ENCODE measurements at regions not wholly inside any gene's neighbourhood (a gene's known extent, or its start where the extent isn't known, plus 50 kb on each side); places are given as distances from the start of the nearest gene placed in this dataset.

GRCh38 chr1:116819081-116819480 lies 64.9 kb downstream of the CD2 start:
- DNase-seq (ENCODE audit: low read depth in 1 of 2, low spot score in 1 of 2): no peak

DNA sequence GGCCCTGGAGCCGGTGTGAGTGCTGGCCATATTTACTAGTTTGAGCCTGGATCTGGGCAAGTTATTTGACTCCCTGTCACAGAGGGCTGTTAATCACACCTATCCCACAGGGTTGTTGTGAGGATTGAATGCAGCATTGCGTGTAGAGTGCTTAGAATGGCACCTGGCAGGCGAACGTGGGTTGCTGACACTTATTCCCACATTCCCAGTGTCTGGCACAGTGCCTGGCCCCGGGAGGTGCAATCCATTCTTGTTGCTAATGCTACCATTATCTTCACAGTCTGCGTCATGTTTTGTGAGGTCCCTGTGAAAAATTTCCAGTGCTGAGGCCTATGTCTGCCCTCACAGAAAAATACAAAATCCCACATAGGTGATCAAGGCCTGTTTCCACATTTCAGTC lies 66.1 kb downstream of the CD2 start:
- no peak for DNase-seq (ENCODE audit: low read depth in 1 of 2, low spot score in 1 of 2)

DNA sequence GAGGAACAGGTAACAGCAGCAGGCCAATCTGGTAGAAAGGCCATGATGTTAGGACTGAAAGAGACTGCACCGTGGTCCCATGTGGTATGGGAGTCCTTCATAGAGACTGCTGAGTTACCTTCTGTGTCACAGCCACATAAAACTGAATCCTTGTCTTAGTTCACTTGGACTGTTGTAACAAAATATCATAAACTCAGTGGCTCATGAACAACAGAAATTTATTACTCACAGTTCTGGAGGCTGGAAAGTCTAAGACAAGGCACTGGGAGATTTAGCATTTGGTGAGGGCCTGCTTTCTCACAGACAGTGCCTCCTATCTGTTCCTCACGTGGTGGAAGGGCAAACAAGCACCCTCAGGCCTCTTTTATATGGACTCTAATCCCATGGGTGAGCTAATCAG lies 67.5 kb downstream of the CD2 start:
- no peak for DNase-seq (ENCODE audit: low read depth in 1 of 2, low spot score in 1 of 2)

DNA sequence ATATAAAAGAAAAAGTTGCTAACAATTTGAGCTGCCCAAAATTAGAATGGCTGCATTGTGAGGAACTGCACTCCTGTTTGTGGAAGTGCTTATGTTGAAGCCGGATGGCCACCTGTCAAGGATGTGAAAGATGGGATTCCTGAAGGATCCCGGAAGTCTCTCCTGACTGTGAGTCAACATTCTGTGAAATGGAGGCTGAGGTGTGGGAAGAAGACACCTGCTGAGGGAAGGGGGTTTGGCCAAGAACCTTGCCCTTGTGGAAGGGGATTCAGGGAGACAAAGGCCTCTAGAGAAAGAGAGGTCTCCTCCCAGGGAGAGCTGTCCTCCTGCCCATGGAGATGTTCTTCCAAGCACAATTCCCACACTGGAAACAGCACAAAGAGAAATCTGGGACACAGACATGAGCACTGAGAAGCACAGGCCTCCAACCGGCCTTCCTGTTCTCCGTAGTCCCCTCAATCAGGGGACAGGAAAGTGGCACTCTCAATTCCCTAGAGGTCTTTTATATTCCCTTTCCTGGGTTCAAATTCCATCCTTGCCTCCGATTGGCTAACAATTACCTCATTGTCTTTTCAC lies 70.5 kb downstream of the CD2 start:
- DNase-seq (ENCODE audit: low read depth in 1 of 2, low spot score in 1 of 2): no peak

DNA sequence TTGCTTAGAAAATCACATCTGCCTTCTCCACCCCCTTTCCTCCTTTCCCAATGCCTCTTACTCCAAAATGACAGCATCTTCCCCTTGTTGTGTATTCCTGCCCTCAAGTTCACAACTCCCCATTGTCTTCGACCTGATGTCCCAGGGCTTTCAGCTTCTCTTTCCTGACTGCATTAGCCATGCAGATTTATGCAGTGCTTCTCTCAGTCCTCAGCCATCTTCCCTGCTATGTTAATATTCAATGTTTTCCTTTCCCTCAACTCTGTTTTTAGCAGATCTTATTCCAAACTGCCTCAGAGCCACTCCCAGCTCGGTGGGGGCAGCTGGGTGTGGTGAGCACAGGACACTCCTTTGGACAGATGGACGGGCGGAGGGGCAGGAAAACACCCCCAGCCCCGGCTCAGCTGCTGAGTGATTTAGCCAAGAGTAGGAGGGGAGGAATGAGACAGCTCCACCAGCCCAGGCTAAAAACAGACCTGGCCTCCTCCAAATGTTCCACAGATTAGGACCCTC lies 71.0 kb downstream of the CD2 start:
- no peak for DNase-seq (ENCODE audit: low read depth in 1 of 2, low spot score in 1 of 2)

DNA sequence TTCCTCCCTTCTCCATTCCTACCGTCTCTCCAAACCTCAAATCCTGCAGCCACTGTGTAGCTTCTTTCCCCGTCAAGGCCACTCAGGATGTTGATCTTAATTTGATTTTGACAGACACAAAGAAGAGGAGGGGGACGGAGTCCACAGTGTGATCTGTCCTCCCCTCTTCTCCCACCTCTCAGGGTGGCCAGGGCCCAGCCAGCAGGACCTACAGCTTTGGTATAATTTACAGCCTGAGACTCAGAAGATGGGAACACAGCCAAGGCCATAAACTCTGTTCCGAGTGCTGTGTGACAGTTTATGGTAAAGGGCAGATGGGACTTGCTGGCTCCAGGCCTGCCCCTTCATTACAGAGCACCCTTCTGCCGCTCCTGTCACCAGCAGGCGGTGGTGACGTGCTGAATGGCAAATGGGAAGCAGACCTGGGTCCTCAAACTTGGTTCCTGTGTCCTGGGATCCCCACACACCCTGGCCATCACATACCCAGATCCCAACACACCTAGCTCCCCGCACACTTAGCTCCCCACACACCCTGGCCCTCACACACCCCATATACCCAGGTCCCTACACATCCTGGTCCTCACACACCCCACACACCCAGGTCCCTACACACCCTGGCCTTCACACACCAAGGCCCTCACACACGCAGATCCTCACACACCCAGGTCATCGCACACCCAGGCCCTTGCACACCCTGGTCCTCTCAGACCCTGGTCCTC lies 71.6 kb downstream of the CD2 start:
- DNase-seq (ENCODE audit: low read depth in 1 of 2, low spot score in 1 of 2): no peak

GRCh38 chr1:116826818-116827606 lies 72.8 kb downstream of the CD2 start:
- peak in 1 of 2 donors; percentile 51 for DNase-seq (ENCODE audit: low read depth in 1 of 2, low spot score in 1 of 2)

DNA sequence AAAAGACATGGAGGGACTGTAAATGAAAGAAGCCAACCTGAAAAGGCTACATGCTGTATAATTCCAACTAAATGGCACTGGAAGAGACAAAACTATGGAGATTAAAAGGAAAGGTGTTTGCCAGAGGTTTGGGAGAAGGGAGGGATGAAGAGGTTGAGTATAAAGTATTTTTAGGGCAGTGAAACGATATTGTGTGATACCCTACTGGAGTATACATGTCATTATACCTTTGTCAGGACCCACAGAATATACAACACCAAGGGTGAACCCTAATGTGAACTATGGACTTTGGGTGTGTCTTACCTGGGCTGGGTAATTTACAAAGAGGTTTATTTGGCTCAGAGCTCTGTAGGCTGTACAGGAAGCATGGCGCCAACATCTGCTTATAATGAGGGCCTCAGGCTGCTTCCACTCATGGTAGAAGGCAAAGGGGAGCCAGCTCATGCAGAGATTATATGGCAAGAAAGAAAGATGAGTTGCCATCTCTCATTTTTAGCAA lies 73.4 kb downstream of the CD2 start:
- DNase-seq (ENCODE audit: low read depth in 1 of 2, low spot score in 1 of 2): no peak

DNA sequence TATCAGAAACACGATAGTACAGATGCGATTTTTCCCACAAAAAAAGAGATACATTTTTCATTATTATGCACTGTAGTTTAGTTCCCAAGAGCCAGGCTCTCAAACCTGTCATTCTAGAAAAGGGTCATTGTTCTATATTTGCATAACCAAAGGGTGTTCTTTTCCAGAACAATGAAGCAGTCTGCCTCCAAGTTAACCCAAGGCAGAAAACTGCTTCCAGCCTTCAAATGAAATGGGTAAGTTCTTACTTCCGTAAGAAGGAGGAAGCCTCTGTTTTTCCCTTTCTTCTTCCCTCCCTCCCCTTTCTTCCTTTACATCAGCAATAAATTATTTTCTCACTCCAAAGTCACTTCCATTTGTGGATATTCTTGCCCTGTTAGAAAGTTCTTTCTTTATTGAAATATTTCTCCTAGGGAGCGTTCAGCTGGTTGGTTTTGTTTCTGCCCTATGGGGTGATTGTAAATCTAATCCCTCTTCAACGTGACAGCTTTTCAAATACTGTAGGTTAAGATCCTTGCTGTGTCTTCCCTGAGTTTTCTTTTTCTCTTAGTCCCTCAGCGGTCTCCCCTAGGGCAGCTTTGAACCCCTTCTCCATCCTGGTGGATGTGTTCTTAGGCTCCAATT lies 77.3 kb upstream of the PTGFRN start:
- no peak for DNase-seq (ENCODE audit: low read depth in 1 of 2, low spot score in 1 of 2)

DNA sequence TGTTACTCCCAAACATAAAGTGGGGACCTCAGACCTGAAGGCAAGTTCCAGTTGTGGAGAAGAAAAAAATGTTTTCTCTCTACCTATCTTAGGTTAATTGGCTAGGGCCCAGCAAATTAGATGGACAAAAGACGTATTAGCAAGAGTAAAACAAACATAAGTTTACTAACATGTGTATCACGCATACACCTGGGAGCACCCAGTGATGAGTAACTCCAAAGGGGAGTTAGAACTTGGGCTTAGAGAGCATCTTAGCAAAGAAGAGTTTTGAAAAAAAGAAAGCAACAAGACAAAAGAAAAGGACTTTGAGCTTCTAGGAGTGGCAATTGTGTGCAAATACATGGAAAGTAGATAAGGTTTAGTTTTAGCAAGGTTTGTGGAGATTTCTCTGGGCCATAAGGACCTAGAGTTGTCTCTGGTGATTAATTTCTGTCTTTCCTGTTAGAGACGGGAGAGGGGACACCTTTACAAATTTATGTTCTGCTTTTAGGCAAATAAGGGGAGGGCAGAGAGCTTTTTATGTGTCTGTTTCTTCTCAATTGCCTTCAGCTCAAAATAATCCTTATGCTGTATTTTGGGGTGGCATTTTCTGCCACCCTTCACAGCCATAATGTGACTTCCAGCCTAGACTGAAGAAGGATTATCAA lies 76.7 kb upstream of the PTGFRN start:
- DNase-seq (ENCODE audit: low read depth in 1 of 2, low spot score in 1 of 2): no peak

GRCh38 chr1:116833718-116834117 lies 76.0 kb upstream of the PTGFRN start:
- no peak for DNase-seq (ENCODE audit: low read depth in 1 of 2, low spot score in 1 of 2)

GRCh38 chr1:116834595-116834994 lies 75.1 kb upstream of the PTGFRN start:
- DNase-seq (ENCODE audit: low read depth in 1 of 2, low spot score in 1 of 2): no peak

- no peak for DNase-seq (ENCODE audit: low read depth in 1 of 2, low spot score in 1 of 2)
These were observed 74.6 kb upstream of the PTGFRN start for GRCh38 chr1:116835161-116835560.

DNA sequence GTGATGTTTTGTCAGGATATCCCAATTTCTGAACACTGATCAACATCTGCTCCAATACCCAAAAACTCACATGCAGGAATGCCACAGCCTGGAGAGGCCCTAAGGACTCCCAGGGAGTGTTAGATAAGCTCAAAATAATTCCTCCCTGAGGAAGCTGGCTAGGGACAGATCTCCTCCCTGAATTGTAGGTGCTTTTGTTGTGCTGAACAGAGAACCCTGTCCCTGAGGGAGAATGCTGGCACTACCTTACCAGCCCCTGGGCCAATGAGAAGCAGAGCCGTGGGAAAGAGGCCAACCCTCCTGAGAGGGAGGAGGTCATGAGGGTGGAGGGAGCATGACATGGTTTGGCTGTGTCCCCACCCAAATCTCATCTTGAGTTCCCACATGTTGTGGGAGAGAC lies 73.6 kb upstream of the PTGFRN start:
- DNase-seq (ENCODE audit: low read depth in 1 of 2, low spot score in 1 of 2): no peak

DNA sequence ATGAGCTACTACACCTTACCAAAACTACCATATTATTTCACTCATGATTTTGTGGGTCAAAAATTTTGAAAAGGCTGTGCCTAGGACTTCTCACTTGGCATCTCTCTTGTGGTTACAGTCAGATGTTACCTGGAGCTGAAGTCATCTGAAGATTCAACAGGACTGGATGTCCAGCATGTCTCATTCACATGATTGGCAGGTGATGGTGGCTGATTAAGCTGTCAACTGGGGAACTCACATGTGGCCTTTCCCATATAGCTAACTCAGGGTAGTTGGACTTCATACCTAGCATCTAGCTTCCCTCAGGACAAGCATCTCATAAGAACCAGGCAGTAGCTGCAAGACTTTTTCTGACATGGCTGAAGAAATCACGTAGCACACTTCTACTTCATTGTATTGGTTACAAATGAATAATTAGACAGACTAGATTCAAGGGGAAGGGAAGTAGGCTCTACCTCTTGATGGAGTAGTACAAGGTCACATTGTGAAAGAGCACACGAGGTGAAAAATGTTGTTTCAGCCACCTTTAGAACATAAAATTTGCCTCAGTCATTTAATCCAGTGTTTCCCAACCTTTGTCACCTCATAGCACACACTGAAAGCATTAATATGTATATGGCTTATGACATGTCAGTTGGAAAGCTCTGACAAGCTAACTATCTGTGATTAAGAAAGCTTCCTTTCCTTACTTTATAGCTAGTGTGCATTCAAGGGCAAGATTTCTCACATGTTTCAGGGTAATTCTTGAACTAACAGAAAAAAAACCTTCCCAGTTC lies 68.0 kb upstream of the PTGFRN start:
- no peak for DNase-seq (ENCODE audit: low read depth in 1 of 2, low spot score in 1 of 2)

GRCh38 chr1:116842654-116843053 lies 67.1 kb upstream of the PTGFRN start:
- no peak for DNase-seq (ENCODE audit: low read depth in 1 of 2, low spot score in 1 of 2)

- DNase-seq (ENCODE audit: low read depth in 1 of 2, low spot score in 1 of 2): no peak
These were observed 64.9 kb upstream of the PTGFRN start for GRCh38 chr1:116844775-116845174.

GRCh38 chr1:116847190-116847589 lies 62.5 kb upstream of the PTGFRN start:
- DNase-seq (ENCODE audit: low read depth in 1 of 2, low spot score in 1 of 2): no peak

- no peak for DNase-seq (ENCODE audit: low read depth in 1 of 2, low spot score in 1 of 2)
These were observed 61.8 kb upstream of the PTGFRN start for GRCh38 chr1:116847688-116848531.
